CD4-positive, alpha-beta T cell (primary cell): ENCODE measurements at regions not wholly inside any gene's neighbourhood (a gene's known extent, or its start where the extent isn't known, plus 50 kb on each side); places are given as distances from the start of the nearest gene placed in this dataset.

Experiments used
- ATAC-seq: fragments of 200-7000 bp; cut with Tn5 transposase; one replicate; pipeline ENCODE4 v1.10.0; 2022; ENCODE audit warnings: mild to moderate bottlenecking; ENCODE audit not compliant: poor library complexity
- CTCF ChIA-PET: fragments of 350-600 bp; sonication (Branson Sonifier 250); formaldehyde crosslinking; loops from one replicate; lab custom pipeline; 2021; ENCODE audit warnings: antibody characterized with exemption, inconsistent platforms; lab: Charles Lee
- POLR2A ChIA-PET: fragments of 350-600 bp; sonication (Branson Sonifier 250); formaldehyde crosslinking; loops from one replicate; lab custom pipeline; 2021; ENCODE audit warnings: antibody characterized with exemption, inconsistent platforms; lab: Charles Lee
- DNase-seq, 14 experiments: peaks; one replicate each; pipeline ENCODE4 v3.0.0-alpha.2; 2013 to 2020; ENCODE audit warnings: mixed read lengths in 2 of 14
- H3K27ac ChIP-seq, 2 donors: one replicate each; pipeline versions ENCODE4 v1.5.1 to v1.7.0; 2013; ENCODE audit warnings: low read length in 2 of 2, low read depth in 1 of 2, mild to moderate bottlenecking in 1 of 2
- H3K27me3 ChIP-seq, 2 experiments: 1 replicate in 1 of 2; 2 replicates in 1 of 2; pipeline versions ENCODE4 v1.6.1 to v1.7.0; 2013; ENCODE audit warnings: low read length in 2 of 2, control low read depth in 1 of 2, mild to moderate bottlenecking in 1 of 2, moderate library complexity in 1 of 2; ENCODE audit not compliant: insufficient read depth in 2 of 2, control insufficient read depth in 1 of 2
- H3K36me3 ChIP-seq: one replicate; pipeline ENCODE4 v1.6.1; 2013; ENCODE audit warnings: low read length, control low read depth; ENCODE audit not compliant: insufficient read depth
- H3K4me1 ChIP-seq: one replicate; pipeline ENCODE4 v1.6.1; 2013; ENCODE audit warnings: low read length, control low read depth; ENCODE audit not compliant: insufficient read depth
- H3K4me3 ChIP-seq: one replicate; pipeline ENCODE4 v1.5.1; 2013; ENCODE audit warnings: mild to moderate bottlenecking, low read length, moderate library complexity
- H3K9me3 ChIP-seq, 2 experiments: 1 replicate in 1 of 2; 2 replicates in 1 of 2; pipeline versions ENCODE4 v1.6.1 to v1.7.0; 2013; ENCODE audit warnings: low read length in 2 of 2, mild to moderate bottlenecking in 2 of 2, control low read depth in 1 of 2, moderate library complexity in 1 of 2; ENCODE audit not compliant: control insufficient read depth in 1 of 2, insufficient read depth in 1 of 2
- H3K27ac Mint-ChIP-seq: one replicate; pipeline ENCODE4 v1.8.0; 2020; ENCODE audit warnings: mixed read lengths
- H3K27me3 Mint-ChIP-seq: one replicate; pipeline ENCODE4 v1.8.0; 2021; ENCODE audit warnings: mixed read lengths
- H3K36me3 Mint-ChIP-seq: one replicate; pipeline ENCODE4 v1.8.0; 2021; ENCODE audit warnings: low read depth, mixed read lengths
- H3K4me1 Mint-ChIP-seq: one replicate; pipeline ENCODE4 v1.8.0; 2021; ENCODE audit warnings: low read depth, mixed read lengths
- H3K4me3 Mint-ChIP-seq: one replicate; pipeline ENCODE4 v1.8.0; 2020; ENCODE audit warnings: mild to moderate bottlenecking, mixed read lengths
- H3K9me3 Mint-ChIP-seq: one replicate; pipeline ENCODE4 v1.8.0; 2020; ENCODE audit warnings: mixed read lengths
- CTCF ChIP-seq: fragments of 200-600 bp; IDR thresholded peaks from one replicate; pipeline ENCODE4 v1.8.0; 2022; ENCODE audit warnings: antibody characterized with exemption, mild to moderate bottlenecking
- intact Hi-C, 2 experiments: fragments of 100-400 bp; cut with DNase I in 1 of 2; cut with micrococcal nuclease in 1 of 2; formaldehyde crosslinking; loops; one replicate each; pipeline versions ENCODE4 v1.15.1 to v1.9.0; 2023 to 2025; cut with DNase I, micrococcal nuclease

- ATAC-seq: no peak
These were observed 59.0 kb downstream of the RPS29 start for GRCh38 chr14:49527221-49527620.

GRCh38 chr14:49526101-49526500 lies 60.1 kb downstream of the RPS29 start:
- Mint-ChIP-seq H3K9me3 (no peaks in the 10 kb centered on the region), H3K4me3 (no peak overlapping the region), H3K4me1 (no peaks in the 10 kb centered on the region), H3K36me3 (no peaks in the 10 kb centered on the region), H3K27ac (no peak overlapping the region), H3K27me3 (peaks cover 24% of the 10 kb centered on the region)
- H3K27me3 ChIP-seq: no peaks in the 10 kb centered on the region
- H3K9me3 ChIP-seq: no peaks in the 10 kb centered on the region
- DNase-seq (no peak), ATAC-seq (no peak)
- H3K4me1 ChIP-seq: no peaks in the 10 kb centered on the region
- ChIA-PET CTCF (no interaction called here), POLR2A (no interaction called here)
- no peak overlapping the region for H3K27ac ChIP-seq
- TF ChIP-seq CTCF: no peak
- intact Hi-C loops: no loop called here
- H3K36me3 ChIP-seq: no peaks in the 10 kb centered on the region
- H3K4me3 ChIP-seq: no peak overlapping the region

More at GRCh38 chr14:49527221-49527620, 59.0 kb downstream of the RPS29 start:
- intact Hi-C loops: no loop called here
- Mint-ChIP-seq H3K27me3 (peaks cover 24% of the 10 kb centered on the region), H3K4me3 (no peak overlapping the region), H3K9me3 (no peaks in the 10 kb centered on the region), H3K36me3 (no peaks in the 10 kb centered on the region), H3K27ac (no peak overlapping the region), H3K4me1 (no peaks in the 10 kb centered on the region)
- ChIA-PET POLR2A (no interaction called here), CTCF (no interaction called here)
- TF ChIP-seq CTCF: no peak
- Histone ChIP-seq H3K4me3 (no peak overlapping the region), H3K36me3 (no peaks in the 10 kb centered on the region), H3K9me3 (no peaks in the 10 kb centered on the region), H3K27me3 (no peaks in the 10 kb centered on the region), H3K4me1 (no peaks in the 10 kb centered on the region), H3K27ac (no peak overlapping the region)
- DNase-seq: no peak

GRCh38 chr14:49516286-49516685 lies 69.9 kb downstream of the RPS29 start:
- no peak overlapping the region for H3K27ac Mint-ChIP-seq
- H3K4me3 ChIP-seq: no peak overlapping the region
- no peaks in the 10 kb centered on the region for H3K27me3 ChIP-seq
- no peaks in the 10 kb centered on the region for H3K9me3 Mint-ChIP-seq
- H3K27me3 Mint-ChIP-seq: no peaks in the 10 kb centered on the region
- ChIA-PET POLR2A (no interaction called here), CTCF (no interaction called here)
- no peaks in the 10 kb centered on the region for H3K4me1 Mint-ChIP-seq
- ATAC-seq (no peak), DNase-seq (no peak)
- no peak overlapping the region for H3K4me3 Mint-ChIP-seq
- H3K9me3 ChIP-seq: no peaks in the 10 kb centered on the region
- no peak overlapping the region for H3K27ac ChIP-seq
- intact Hi-C loops: no loop called here
- no peaks in the 10 kb centered on the region for H3K36me3 Mint-ChIP-seq
- TF ChIP-seq CTCF: no peak
- no peaks in the 10 kb centered on the region for H3K36me3 ChIP-seq
- H3K4me1 ChIP-seq: no peaks in the 10 kb centered on the region
